ENCODE measurements at regions not wholly inside any gene's neighbourhood (a gene's known extent, or its start where the extent isn't known, plus 50 kb on each side); places are given as distances from the start of the nearest gene placed in this dataset.

GRCh38 chr12:24379433-24379832 lies 430.0 kb upstream of the SOX5 start:
- Histone ChIP-seq H4K20me1 (ENCODE audit: insufficient read depth, low read length) (peaks cover 10% of the 10 kb centered on the region; the same call in 1 of the 2 replicates), H3K4me3 (ENCODE audit: low read length) (peak overlapping the region; percentile 62), H3K9me3 (ENCODE audit: insufficient read depth, low read length) (no peaks in the 10 kb centered on the region)

GRCh38 chr12:24378548-24379407 lies 429.3 kb upstream of the SOX5 start:
- Histone ChIP-seq H3K4me3 (ENCODE audit: low read length) (peak overlapping the region; percentile 73), H3K9me3 (ENCODE audit: insufficient read depth, low read length) (no peaks in the 10 kb centered on the region), H3K9ac (ENCODE audit: low read length) (peak overlapping the region; percentile 81), H3K27ac (ENCODE audit: low read length) (peak overlapping the region; percentile 95), H3K36me3 (replicated peaks; ENCODE audit: low read depth, low read length) (peaks cover 57% of the 10 kb centered on the region), H3K79me2 (ENCODE audit: low read length) (peaks cover 89% of the 10 kb centered on the region), H2AFZ (ENCODE audit: low read depth, low read length) (no peak overlapping the region), H3K27me3 (ENCODE audit: low read depth, low read length) (no peaks in the 10 kb centered on the region), H3K4me1 (ENCODE audit: low read length) (peaks cover 68% of the 10 kb centered on the region), H4K20me1 (ENCODE audit: insufficient read depth, low read length) (peaks cover 15% of the 10 kb centered on the region; the same call in 1 of the 2 replicates), H3K4me2 (ENCODE audit: low read length) (peak overlapping the region; percentile 86)
- TF ChIP-seq EZH2phosphoT487 (IDR thresholded peaks at IDR 0.05; ENCODE audit: low read depth), result no peak
- no peak for TF ChIP-seq CTCF (IDR thresholded peaks at IDR 0.05; ENCODE audit: low read depth, low read length)

More at GRCh38 chr12:24379433-24379832, 430.0 kb upstream of the SOX5 start:
- Histone ChIP-seq H3K79me2 (ENCODE audit: low read length) (peaks cover 89% of the 10 kb centered on the region), H3K4me1 (ENCODE audit: low read length) (peaks cover 68% of the 10 kb centered on the region), H3K27me3 (ENCODE audit: low read depth, low read length) (no peaks in the 10 kb centered on the region), H3K27ac (ENCODE audit: low read length) (peak overlapping the region; percentile 95), H3K36me3 (replicated peaks; ENCODE audit: low read depth, low read length) (peaks cover 56% of the 10 kb centered on the region), H3K4me2 (ENCODE audit: low read length) (peak overlapping the region; percentile 85), H2AFZ (ENCODE audit: low read depth, low read length) (no peak overlapping the region), H3K9ac (ENCODE audit: low read length) (peak overlapping the region; percentile 81)
- TF ChIP-seq EZH2phosphoT487 (IDR thresholded peaks at IDR 0.05; ENCODE audit: low read depth) (no peak), CTCF (IDR thresholded peaks at IDR 0.05; ENCODE audit: low read depth, low read length) (no peak)

- Histone ChIP-seq H3K27me3 (ENCODE audit: low read depth, low read length) (no peaks in the 10 kb centered on the region), H3K4me3 (ENCODE audit: low read length) (no peak overlapping the region), H3K9me3 (ENCODE audit: insufficient read depth, low read length) (no peaks in the 10 kb centered on the region), H3K79me2 (ENCODE audit: low read length) (peaks cover 89% of the 10 kb centered on the region), H3K9ac (ENCODE audit: low read length) (no peak overlapping the region), H4K20me1 (ENCODE audit: insufficient read depth, low read length) (peaks cover 42% of the 10 kb centered on the region; the same call in 1 of the 2 replicates), H3K4me1 (ENCODE audit: low read length) (peaks cover 30% of the 10 kb centered on the region), H3K36me3 (replicated peaks; ENCODE audit: low read depth, low read length) (peaks cover 46% of the 10 kb centered on the region), H3K27ac (ENCODE audit: low read length) (no peak overlapping the region), H2AFZ (ENCODE audit: low read depth, low read length) (no peak overlapping the region), H3K4me2 (ENCODE audit: low read length) (no peak overlapping the region)
- TF ChIP-seq EZH2phosphoT487 (IDR thresholded peaks at IDR 0.05; ENCODE audit: low read depth), result no peak
These were observed 425.0 kb upstream of the SOX5 start for GRCh38 chr12:24374452-24374851.

- H2AFZ ChIP-seq (ENCODE audit: low read depth, low read length), result no peak overlapping the region
- H3K9ac ChIP-seq (ENCODE audit: low read length), result no peak overlapping the region
- no peaks in the 10 kb centered on the region for H3K9me3 ChIP-seq (ENCODE audit: insufficient read depth, low read length)
- peaks cover 18% of the 10 kb centered on the region for H3K4me1 ChIP-seq (ENCODE audit: low read length)
- no peaks in the 10 kb centered on the region for H3K27me3 ChIP-seq (ENCODE audit: low read depth, low read length)
- H3K27ac ChIP-seq (ENCODE audit: low read length), result no peak overlapping the region
- H3K36me3 ChIP-seq (replicated peaks; ENCODE audit: low read depth, low read length), result peaks cover 60% of the 10 kb centered on the region
- no peak overlapping the region for H3K4me2 ChIP-seq (ENCODE audit: low read length)
- peaks cover 96% of the 10 kb centered on the region for H3K79me2 ChIP-seq (ENCODE audit: low read length)
- TF ChIP-seq CTCF (IDR thresholded peaks at IDR 0.05; ENCODE audit: low read depth, low read length) (no peak), EZH2phosphoT487 (IDR thresholded peaks at IDR 0.05; ENCODE audit: low read depth) (no peak)
- peaks cover 50% of the 10 kb centered on the region; the same call in 1 of the 2 replicates for H4K20me1 ChIP-seq (ENCODE audit: insufficient read depth, low read length)
- no peak overlapping the region for H3K4me3 ChIP-seq (ENCODE audit: low read length)
These were observed 423.5 kb upstream of the SOX5 start for GRCh38 chr12:24373004-24373403.

All from OCI-LY3 (cell line).